ENCODE measurements at regions not wholly inside any gene's neighbourhood (a gene's known extent, or its start where the extent isn't known, plus 50 kb on each side); places are given as distances from the start of the nearest gene placed in this dataset.

DNA sequence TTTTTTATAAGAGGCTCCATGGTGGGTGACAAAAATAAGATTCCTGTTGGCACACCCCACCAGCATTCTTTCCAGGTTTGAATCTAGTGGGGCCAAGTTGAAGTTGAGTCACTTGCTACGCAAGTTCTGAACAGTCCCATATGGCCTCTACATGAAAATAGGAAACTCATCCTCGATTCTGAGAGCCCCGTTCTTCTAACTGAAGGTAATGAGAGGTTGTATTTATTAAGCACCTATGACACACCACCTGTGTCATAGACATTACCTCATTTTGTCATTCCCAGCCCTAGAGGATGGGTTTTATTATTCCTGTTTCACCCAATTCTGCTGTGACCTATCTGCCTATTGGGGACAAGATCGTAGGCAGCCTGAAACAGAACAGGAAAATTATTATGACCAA, 131.7 kb downstream of the ACTL7B start:
- Histone ChIP-seq H3K27ac (ENCODE audit: insufficient read depth, low read length) (no peak overlapping the region), H3K27me3 (ENCODE audit: control insufficient read depth, insufficient read depth, low read length) (no peaks in the 10 kb centered on the region), H3K18ac (ENCODE audit: low read depth, low read length) (no peak overlapping the region), H3K4me1 (ENCODE audit: control insufficient read depth, insufficient read depth, low read length) (no peaks in the 10 kb centered on the region), H4K91ac (ENCODE audit: insufficient read depth, low read depth, low read length) (no peak overlapping the region), H3K4me3 (ENCODE audit: insufficient read depth, low read depth, low read length) (no peak overlapping the region), H2BK15ac (ENCODE audit: low read depth, low read length) (no peak overlapping the region), H3K36me3 (ENCODE audit: control insufficient read depth, insufficient read depth, low read length) (no peaks in the 10 kb centered on the region), H2AK9ac (replicated peaks; ENCODE audit: low read depth, low read length, poor library complexity) (no peak overlapping the region), H4K8ac (ENCODE audit: low read depth in 2 of 2, low read length in 2 of 2) (no peak overlapping the region), H2BK120ac (ENCODE audit: low read depth, low read length) (no peak overlapping the region), H4K5ac (ENCODE audit: low read depth, low read length) (no peak overlapping the region), H3K9me1 (ENCODE audit: insufficient read depth, low read length) (no peaks in the 10 kb centered on the region), H3K23ac (ENCODE audit: low read depth, low read length) (no peak overlapping the region), H3K9ac (ENCODE audit: low read depth, low read length) (no peak overlapping the region), H3K79me1 (ENCODE audit: low read depth in 1 of 2, low read length in 2 of 2) (no peaks in the 10 kb centered on the region), H2BK5ac (ENCODE audit: low read depth, low read length, poor library complexity, severe bottlenecking) (no peak overlapping the region), H4K20me1 (ENCODE audit: insufficient read depth, low read length) (no peaks in the 10 kb centered on the region), H3K56ac (ENCODE audit: extremely low read depth, insufficient read depth, low read length) (no peak overlapping the region), H3K4ac (ENCODE audit: low read depth, low read length) (no peak overlapping the region), H3K14ac (replicated peaks; ENCODE audit: low read depth, low read length) (no peak overlapping the region), H3K4me2 (ENCODE audit: low read depth, low read length) (no peak overlapping the region), H2AK5ac (ENCODE audit: low read depth, low read length) (no peak overlapping the region), H2BK20ac (ENCODE audit: low read depth, low read length) (no peak overlapping the region), H3K9me3 (ENCODE audit: control insufficient read depth, insufficient read depth, low read length) (no peaks in the 10 kb centered on the region), H2AFZ (replicated peaks; ENCODE audit: low read length, poor library complexity) (no peak overlapping the region)
- POLR2A ChIA-PET (ENCODE audit: unreplicated experiment): no interaction called here
- TF ChIP-seq, protein P1, sequence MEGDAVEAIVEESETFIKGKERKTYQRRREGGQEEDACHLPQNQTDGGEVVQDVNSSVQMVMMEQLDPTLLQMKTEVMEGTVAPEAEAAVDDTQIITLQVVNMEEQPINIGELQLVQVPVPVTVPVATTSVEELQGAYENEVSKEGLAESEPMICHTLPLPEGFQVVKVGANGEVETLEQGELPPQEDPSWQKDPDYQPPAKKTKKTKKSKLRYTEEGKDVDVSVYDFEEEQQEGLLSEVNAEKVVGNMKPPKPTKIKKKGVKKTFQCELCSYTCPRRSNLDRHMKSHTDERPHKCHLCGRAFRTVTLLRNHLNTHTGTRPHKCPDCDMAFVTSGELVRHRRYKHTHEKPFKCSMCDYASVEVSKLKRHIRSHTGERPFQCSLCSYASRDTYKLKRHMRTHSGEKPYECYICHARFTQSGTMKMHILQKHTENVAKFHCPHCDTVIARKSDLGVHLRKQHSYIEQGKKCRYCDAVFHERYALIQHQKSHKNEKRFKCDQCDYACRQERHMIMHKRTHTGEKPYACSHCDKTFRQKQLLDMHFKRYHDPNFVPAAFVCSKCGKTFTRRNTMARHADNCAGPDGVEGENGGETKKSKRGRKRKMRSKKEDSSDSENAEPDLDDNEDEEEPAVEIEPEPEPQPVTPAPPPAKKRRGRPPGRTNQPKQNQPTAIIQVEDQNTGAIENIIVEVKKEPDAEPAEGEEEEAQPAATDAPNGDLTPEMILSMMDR (conservative IDR thresholded peaks at IDR 0.05; ENCODE audit: low read depth, low read length): no peak
- TF ChIP-seq NFE2L2 (IDR thresholded peaks at IDR 0.05; ENCODE audit: low read depth, low read length) (no peak), RFX5 (IDR thresholded peaks at IDR 0.05; ENCODE audit: low read depth, low read length) (no peak), POLR2A (IDR thresholded peaks at IDR 0.05; ENCODE audit: low read depth, low read length) (no peak), MAFK (IDR thresholded peaks at IDR 0.05; ENCODE audit: low read depth, low read length) (no peak), RAD21 (IDR thresholded peaks at IDR 0.05; ENCODE audit: low read length) (no peak), CHD1 (IDR thresholded peaks at IDR 0.05; ENCODE audit: low read depth, low read length) (no peak), RCOR1 (IDR thresholded peaks at IDR 0.05; ENCODE audit: insufficient replicate concordance, low read length) (no peak), CEBPB (IDR thresholded peaks at IDR 0.05; ENCODE audit: low read depth, low read length) (no peak), FOS (IDR thresholded peaks at IDR 0.05; ENCODE audit: low read depth, low read length) (no peak), BHLHE40 (IDR thresholded peaks at IDR 0.05; ENCODE audit: low read depth, low read length) (no peak), SMC3 (IDR thresholded peaks at IDR 0.05; ENCODE audit: low read depth, low read length) (no peak), MXI1 (IDR thresholded peaks at IDR 0.05; ENCODE audit: borderline replicate concordance, low read depth, low read length) (no peak), MAZ (IDR thresholded peaks at IDR 0.05; ENCODE audit: borderline replicate concordance, low read depth, low read length) (no peak)
- TF ChIP-seq, protein P2, sequence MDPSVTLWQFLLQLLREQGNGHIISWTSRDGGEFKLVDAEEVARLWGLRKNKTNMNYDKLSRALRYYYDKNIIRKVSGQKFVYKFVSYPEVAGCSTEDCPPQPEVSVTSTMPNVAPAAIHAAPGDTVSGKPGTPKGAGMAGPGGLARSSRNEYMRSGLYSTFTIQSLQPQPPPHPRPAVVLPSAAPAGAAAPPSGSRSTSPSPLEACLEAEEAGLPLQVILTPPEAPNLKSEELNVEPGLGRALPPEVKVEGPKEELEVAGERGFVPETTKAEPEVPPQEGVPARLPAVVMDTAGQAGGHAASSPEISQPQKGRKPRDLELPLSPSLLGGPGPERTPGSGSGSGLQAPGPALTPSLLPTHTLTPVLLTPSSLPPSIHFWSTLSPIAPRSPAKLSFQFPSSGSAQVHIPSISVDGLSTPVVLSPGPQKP (IDR thresholded peaks at IDR 0.05; ENCODE audit: borderline replicate concordance, low read depth, low read length): no peak
- TF ChIP-seq, protein P3, sequence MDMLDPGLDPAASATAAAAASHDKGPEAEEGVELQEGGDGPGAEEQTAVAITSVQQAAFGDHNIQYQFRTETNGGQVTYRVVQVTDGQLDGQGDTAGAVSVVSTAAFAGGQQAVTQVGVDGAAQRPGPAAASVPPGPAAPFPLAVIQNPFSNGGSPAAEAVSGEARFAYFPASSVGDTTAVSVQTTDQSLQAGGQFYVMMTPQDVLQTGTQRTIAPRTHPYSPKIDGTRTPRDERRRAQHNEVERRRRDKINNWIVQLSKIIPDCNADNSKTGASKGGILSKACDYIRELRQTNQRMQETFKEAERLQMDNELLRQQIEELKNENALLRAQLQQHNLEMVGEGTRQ (IDR thresholded peaks at IDR 0.05; ENCODE audit: low read depth, low read length): no peak
- ATAC-seq (ENCODE audit: low read depth) (no peak), DNase-seq (no peak)
- no CpG with 5 or more reads among the region's 4 CpGs for WGBS, 2 experiments (ENCODE audit: extremely low coverage in 2 of 2, insufficient read length in 1 of 2)
- CTCF ChIA-PET: no interaction called here
- dilution Hi-C loops (cut with HindIII; ENCODE audit: low sequenced_read_pairs, unreplicated experiment): no loop called here
- intact Hi-C loops (cut with micrococcal nuclease): no loop called here
- in situ Hi-C loops (cut with MboI; ENCODE audit: low sequenced_read_pairs): no loop called here
- BruUV-seq (replicated peaks): no TSS peak
